Glutamatergic neuron (in vitro differentiated cells): ENCODE measurements at regions not wholly inside any gene's neighbourhood (a gene's known extent, or its start where the extent isn't known, plus 50 kb on each side); places are given as distances from the start of the nearest gene placed in this dataset.

ENCODE experiments used
- DNase-seq: peaks from one replicate; pipeline ENCODE4 v3.0.0; 2022
- H3K27ac Mint-ChIP-seq: one replicate; pipeline ENCODE4 v1.8.0; 2020; ENCODE audit warnings: mild to moderate bottlenecking, mixed read lengths, inconsistent platforms; ENCODE audit not compliant: unreplicated experiment
- H3K27me3 Mint-ChIP-seq: one replicate; pipeline ENCODE4 v1.8.0; 2020; ENCODE audit warnings: mild to moderate bottlenecking, moderate library complexity, mixed read lengths, inconsistent platforms; ENCODE audit not compliant: unreplicated experiment
- H3K36me3 Mint-ChIP-seq: one replicate; pipeline ENCODE4 v1.8.0; 2020; ENCODE audit warnings: mild to moderate bottlenecking, mixed read lengths, inconsistent platforms; ENCODE audit not compliant: unreplicated experiment
- H3K4me1 Mint-ChIP-seq: one replicate; pipeline ENCODE4 v1.8.0; 2020; ENCODE audit warnings: mild to moderate bottlenecking, low read depth, mixed read lengths, inconsistent platforms; ENCODE audit not compliant: unreplicated experiment
- H3K4me3 Mint-ChIP-seq: one replicate; pipeline ENCODE4 v1.8.0; 2020; ENCODE audit warnings: mild to moderate bottlenecking, mixed read lengths, inconsistent platforms; ENCODE audit not compliant: unreplicated experiment
- H3K9me3 Mint-ChIP-seq: one replicate; pipeline ENCODE4 v1.8.0; 2020; ENCODE audit warnings: mild to moderate bottlenecking, moderate library complexity, mixed read lengths, inconsistent platforms; ENCODE audit not compliant: unreplicated experiment
- TF ChIP-seq, protein P1 (sequence below): fragments of 200-600 bp; sonication (generic); IDR thresholded peaks from one replicate; pipeline ENCODE4 v1.5.0; 2021; ENCODE audit not compliant: partially characterized antibody, unreplicated experiment

DNA sequence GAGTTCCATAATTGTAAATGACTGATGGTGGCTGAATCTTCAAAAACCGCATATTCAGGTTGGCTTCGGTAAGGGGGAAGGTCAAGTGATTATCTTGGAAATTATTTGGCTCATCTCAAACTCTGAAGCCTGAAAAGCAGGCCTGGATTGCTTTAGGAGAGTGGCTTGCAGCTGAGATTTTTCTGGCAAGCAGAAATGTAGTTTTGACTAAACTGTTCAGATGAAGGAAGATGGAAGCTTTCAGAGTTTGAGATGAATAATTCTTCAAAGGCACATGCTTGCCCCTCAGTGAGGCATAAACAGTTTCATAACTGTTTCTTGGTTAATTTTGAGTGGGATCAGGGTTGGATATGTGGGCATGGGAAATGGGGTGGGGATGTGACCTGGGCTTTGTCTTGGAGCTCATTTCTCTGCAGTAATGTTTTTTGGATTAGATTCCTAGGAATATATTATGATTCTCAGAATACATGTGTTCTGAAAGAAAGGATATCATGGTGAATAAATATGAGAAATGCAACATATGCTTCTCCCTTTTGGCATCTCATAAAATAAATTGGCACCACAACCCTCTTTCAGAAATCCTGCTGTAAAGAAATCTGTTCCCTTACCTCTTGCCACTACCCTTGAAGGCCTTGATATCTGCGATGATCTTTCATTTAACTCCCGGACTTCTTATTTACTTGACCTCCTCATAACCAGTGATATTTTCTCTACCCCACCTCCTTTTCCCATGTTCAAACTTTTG lies 469.2 kb downstream of the ADRA2A start:
- Mint-ChIP-seq H3K36me3 (no peaks in the 10 kb centered on the region), H3K4me3 (no peak overlapping the region), H3K27ac (no peak overlapping the region), H3K27me3 (no peaks in the 10 kb centered on the region), H3K9me3 (no peaks in the 10 kb centered on the region), H3K4me1 (no peaks in the 10 kb centered on the region)
- no peak for DNase-seq
- TF ChIP-seq, protein P1, sequence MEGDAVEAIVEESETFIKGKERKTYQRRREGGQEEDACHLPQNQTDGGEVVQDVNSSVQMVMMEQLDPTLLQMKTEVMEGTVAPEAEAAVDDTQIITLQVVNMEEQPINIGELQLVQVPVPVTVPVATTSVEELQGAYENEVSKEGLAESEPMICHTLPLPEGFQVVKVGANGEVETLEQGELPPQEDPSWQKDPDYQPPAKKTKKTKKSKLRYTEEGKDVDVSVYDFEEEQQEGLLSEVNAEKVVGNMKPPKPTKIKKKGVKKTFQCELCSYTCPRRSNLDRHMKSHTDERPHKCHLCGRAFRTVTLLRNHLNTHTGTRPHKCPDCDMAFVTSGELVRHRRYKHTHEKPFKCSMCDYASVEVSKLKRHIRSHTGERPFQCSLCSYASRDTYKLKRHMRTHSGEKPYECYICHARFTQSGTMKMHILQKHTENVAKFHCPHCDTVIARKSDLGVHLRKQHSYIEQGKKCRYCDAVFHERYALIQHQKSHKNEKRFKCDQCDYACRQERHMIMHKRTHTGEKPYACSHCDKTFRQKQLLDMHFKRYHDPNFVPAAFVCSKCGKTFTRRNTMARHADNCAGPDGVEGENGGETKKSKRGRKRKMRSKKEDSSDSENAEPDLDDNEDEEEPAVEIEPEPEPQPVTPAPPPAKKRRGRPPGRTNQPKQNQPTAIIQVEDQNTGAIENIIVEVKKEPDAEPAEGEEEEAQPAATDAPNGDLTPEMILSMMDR: no peak

DNA sequence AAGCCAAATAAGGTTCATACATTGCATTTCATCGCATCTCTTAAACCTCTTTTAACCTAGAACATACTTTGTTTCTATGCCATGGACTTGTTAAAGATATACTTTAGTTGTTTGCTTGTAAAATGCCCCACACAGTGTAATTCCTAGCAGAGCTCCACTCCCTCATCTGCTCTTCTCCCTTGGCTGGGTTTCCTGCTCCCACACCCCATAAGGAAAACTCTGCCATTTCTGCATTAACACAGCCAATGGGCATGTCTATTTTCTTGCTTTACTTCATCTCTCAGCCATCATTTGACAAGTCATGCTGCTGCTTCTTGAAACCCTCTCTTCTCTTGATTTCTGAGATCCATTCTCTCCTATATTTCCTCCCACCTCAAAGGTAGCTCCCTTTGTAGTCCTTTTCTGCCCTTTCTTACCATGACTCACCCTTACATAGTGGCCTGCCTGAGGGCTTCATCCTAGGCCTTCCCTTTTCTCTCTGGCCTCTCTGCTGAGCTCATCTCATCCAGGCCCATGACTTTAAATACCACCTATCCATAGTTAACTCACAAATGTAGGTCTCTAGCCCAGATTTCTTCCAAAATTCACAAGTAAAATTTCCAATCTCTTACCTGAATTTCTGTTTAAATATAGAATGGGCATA lies 471.4 kb downstream of the ADRA2A start:
- Mint-ChIP-seq H3K27ac (no peak overlapping the region), H3K4me3 (no peak overlapping the region), H3K36me3 (no peaks in the 10 kb centered on the region), H3K4me1 (no peaks in the 10 kb centered on the region), H3K9me3 (no peaks in the 10 kb centered on the region), H3K27me3 (no peaks in the 10 kb centered on the region)
- TF ChIP-seq, protein P1: no peak
- DNase-seq: no peak

DNA sequence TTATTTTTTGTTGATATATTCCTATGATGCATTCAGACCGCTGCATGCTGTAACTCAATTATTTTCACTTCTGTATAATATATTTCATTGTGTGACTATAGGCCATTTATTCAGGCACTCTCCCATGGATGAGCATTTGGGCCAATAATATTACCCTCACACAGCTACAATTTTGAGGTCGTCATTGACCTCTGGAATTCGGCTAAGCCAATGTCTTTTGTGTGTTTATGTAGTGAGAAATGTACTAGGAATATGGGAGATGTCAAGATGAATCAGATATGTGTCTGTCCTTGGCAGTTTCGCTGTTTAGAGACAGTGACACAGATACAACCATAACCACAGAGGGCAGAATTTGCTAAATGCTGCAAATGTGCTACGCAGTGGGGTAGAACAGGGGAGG lies 474.2 kb downstream of the ADRA2A start:
- no peaks in the 10 kb centered on the region for H3K4me1 Mint-ChIP-seq
- no peaks in the 10 kb centered on the region for H3K36me3 Mint-ChIP-seq
- no peak for DNase-seq
- H3K4me3 Mint-ChIP-seq: no peak overlapping the region
- no peaks in the 10 kb centered on the region for H3K9me3 Mint-ChIP-seq
- TF ChIP-seq, protein P1: no peak
- H3K27me3 Mint-ChIP-seq: no peaks in the 10 kb centered on the region
- no peak overlapping the region for H3K27ac Mint-ChIP-seq

DNA sequence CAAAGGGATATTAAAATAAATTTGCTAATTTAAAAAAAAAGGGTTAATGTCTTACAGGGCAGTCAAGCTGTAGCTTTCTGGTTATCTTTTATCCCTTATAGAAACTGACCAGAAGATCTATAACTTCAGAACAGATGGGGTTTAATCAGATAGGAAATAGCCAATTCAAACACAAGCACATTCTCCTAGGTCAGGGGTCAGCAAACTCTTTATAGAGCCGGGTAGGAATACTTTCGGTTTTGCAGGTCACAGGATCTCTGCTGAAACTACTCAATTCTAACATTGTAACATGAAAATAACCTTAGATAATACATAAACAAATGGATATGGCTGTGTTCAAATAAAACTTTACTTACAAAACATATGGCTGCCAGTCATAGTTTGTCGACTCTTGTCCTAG lies 479.8 kb downstream of the ADRA2A start:
- TF ChIP-seq, protein P1: no peak
- DNase-seq: no peak
- no peaks in the 10 kb centered on the region for H3K27me3 Mint-ChIP-seq
- no peaks in the 10 kb centered on the region for H3K4me1 Mint-ChIP-seq
- H3K9me3 Mint-ChIP-seq: no peaks in the 10 kb centered on the region
- H3K27ac Mint-ChIP-seq: no peak overlapping the region
- H3K36me3 Mint-ChIP-seq: no peaks in the 10 kb centered on the region
- H3K4me3 Mint-ChIP-seq: no peak overlapping the region

DNA sequence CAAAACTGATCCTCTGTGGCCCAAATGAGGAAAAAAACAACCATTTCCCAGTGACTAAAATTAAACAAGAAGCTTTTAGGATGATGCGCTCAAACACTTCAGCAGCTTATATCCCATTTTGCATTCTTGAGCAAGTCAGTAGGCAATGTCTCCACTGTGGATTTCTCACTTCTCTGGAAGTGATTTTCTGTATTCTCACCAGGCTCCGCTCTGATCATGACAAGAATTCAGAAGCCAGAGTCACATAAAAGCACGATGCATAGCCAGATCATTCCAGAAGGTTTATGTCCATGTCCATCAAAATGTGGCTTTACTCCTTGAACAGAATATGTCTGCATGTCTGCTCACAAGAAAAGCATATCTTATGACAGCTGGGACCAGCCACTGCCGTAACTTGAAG lies 481.4 kb downstream of the ADRA2A start:
- Mint-ChIP-seq H3K4me3 (no peak overlapping the region), H3K9me3 (no peaks in the 10 kb centered on the region), H3K4me1 (no peaks in the 10 kb centered on the region), H3K27me3 (no peaks in the 10 kb centered on the region), H3K27ac (no peak overlapping the region), H3K36me3 (no peaks in the 10 kb centered on the region)
- TF ChIP-seq, protein P1: no peak
- no peak for DNase-seq
